CD14-positive monocyte (primary cell): ENCODE measurements at regions not wholly inside any gene's neighbourhood (a gene's known extent, or its start where the extent isn't known, plus 50 kb on each side); places are given as distances from the start of the nearest gene placed in this dataset.

Source experiments
- DNase-seq, 3 donors: peaks; one replicate each; pipeline ENCODE4 v3.0.0-alpha.2; 2011 to 2022
- H2AFZ ChIP-seq: 2 replicates; pipeline ENCODE4 v1.6.0; 2012; ENCODE audit warnings: mild to moderate bottlenecking, low read depth, low read length, inconsistent platforms; ENCODE audit not compliant: insufficient read depth, poor library complexity, severe bottlenecking
- H3K27ac ChIP-seq, 2 donors: 1 replicate in 1 of 2; 2 replicates in 1 of 2; pipeline ENCODE4 v1.5.1; 2012 to 2013; ENCODE audit warnings: low read length in 2 of 2, control low read depth in 1 of 2, inconsistent platforms in 1 of 2, low read depth in 1 of 2, mild to moderate bottlenecking in 1 of 2
- H3K27me3 ChIP-seq, 2 donors: one replicate each; pipeline versions ENCODE4 v1.6.0 to v1.6.1; 2011 to 2013; ENCODE audit warnings: low read length in 2 of 2; ENCODE audit not compliant: control insufficient read depth in 2 of 2, insufficient read depth in 2 of 2
- H3K36me3 ChIP-seq, 2 donors: replicated peaks in 1 of 2; 1 replicate in 1 of 2; 2 replicates in 1 of 2; pipeline versions ENCODE4 v1.5.1 to v1.6.1; 2012 to 2013; ENCODE audit warnings: low read length in 2 of 2, control low read depth in 1 of 2, inconsistent platforms in 1 of 2, mild to moderate bottlenecking in 1 of 2; ENCODE audit not compliant: insufficient read depth in 2 of 2, control insufficient read depth in 1 of 2
- H3K4me1 ChIP-seq, 2 donors: 1 replicate in 1 of 2; 2 replicates in 1 of 2; pipeline versions ENCODE4 v1.5.1 to v1.6.1; 2012 to 2013; ENCODE audit warnings: low read length in 2 of 2, control low read depth in 1 of 2, inconsistent platforms in 1 of 2, mild to moderate bottlenecking in 1 of 2, moderate library complexity in 1 of 2; ENCODE audit not compliant: insufficient read depth in 2 of 2, control insufficient read depth in 1 of 2
- H3K4me2 ChIP-seq: replicated peaks from 2 replicates; pipeline ENCODE3; 2012; ENCODE audit warnings: low read length, moderate library complexity, mild to moderate bottlenecking; ENCODE audit not compliant: poor library complexity, severe bottlenecking; ENCODE audit errors: extremely low read depth
- H3K4me3 ChIP-seq, 3 experiments: fragments of 200-600 bp in 1 of 3; sonication (generic) in 1 of 3; replicated peaks in 1 of 3; 1 replicate in 2 of 3; 2 replicates in 1 of 3; pipeline ENCODE4 v1.5.1; 2011 to 2013; ENCODE audit warnings: low read length in 3 of 3, mild to moderate bottlenecking in 3 of 3, control low read depth in 2 of 3, low read depth in 2 of 3, inconsistent platforms in 1 of 3, moderate library complexity in 1 of 3
- H3K79me2 ChIP-seq: 2 replicates; pipeline ENCODE4 v1.6.0; 2012; ENCODE audit warnings: mild to moderate bottlenecking, control low read depth, inconsistent platforms, low read length, moderate library complexity; ENCODE audit not compliant: insufficient read depth
- H3K9ac ChIP-seq: 2 replicates; pipeline ENCODE4 v1.6.0; 2017; ENCODE audit warnings: low read length, mild to moderate bottlenecking; ENCODE audit not compliant: insufficient read depth, poor library complexity, severe bottlenecking
- H3K9me3 ChIP-seq, 2 donors: replicated peaks in 1 of 2; 1 replicate in 1 of 2; 2 replicates in 1 of 2; pipeline versions ENCODE4 v1.5.1 to v1.6.1; 2012 to 2013; ENCODE audit warnings: low read length in 2 of 2, control low read depth in 1 of 2; ENCODE audit not compliant: control insufficient read depth in 1 of 2, insufficient read depth in 1 of 2
- H4K20me1 ChIP-seq: 2 replicates; pipeline ENCODE4 v1.6.0; 2012; ENCODE audit warnings: mild to moderate bottlenecking, low read length, control low read depth, moderate library complexity; ENCODE audit not compliant: insufficient read depth
- H3K27ac Mint-ChIP-seq, 7 donors: one replicate each; pipeline ENCODE4 v1.8.0; 2020; ENCODE audit warnings: mild to moderate bottlenecking in 7 of 7, mixed read lengths in 7 of 7, moderate library complexity in 6 of 7, inconsistent platforms in 2 of 7
- H3K27me3 Mint-ChIP-seq, 3 donors: one replicate each; pipeline ENCODE4 v1.8.0; 2021 to 2022; ENCODE audit warnings: low read depth in 3 of 3, mild to moderate bottlenecking in 3 of 3, mixed read lengths in 3 of 3, moderate library complexity in 3 of 3, inconsistent platforms in 1 of 3
- H3K36me3 Mint-ChIP-seq, 2 donors: one replicate each; pipeline ENCODE4 v1.8.0; 2020; ENCODE audit warnings: mixed read lengths in 2 of 2, inconsistent platforms in 1 of 2, mild to moderate bottlenecking in 1 of 2
- H3K4me1 Mint-ChIP-seq: one replicate; pipeline ENCODE4 v1.8.0; 2020; ENCODE audit warnings: mild to moderate bottlenecking, mixed read lengths
- H3K4me3 Mint-ChIP-seq, 2 donors: one replicate each; pipeline ENCODE4 v1.8.0; 2020; ENCODE audit warnings: mild to moderate bottlenecking in 2 of 2, mixed read lengths in 2 of 2, moderate library complexity in 1 of 2
- H3K9me3 Mint-ChIP-seq, 7 donors: one replicate each; pipeline ENCODE4 v1.8.0; 2020 to 2022; ENCODE audit warnings: mixed read lengths in 7 of 7, mild to moderate bottlenecking in 6 of 7, moderate library complexity in 6 of 7, inconsistent platforms in 2 of 7
- WGBS: methylation state at CpG from one replicate; pipeline ENCODE4 v1.1.5; 2013; ENCODE audit warnings: missing lambda C conversion rate; ENCODE audit not compliant: insufficient coverage; 5-methylcytosine and 5-hydroxymethylcytosine counted together
- intact Hi-C, 2 donors: fragments of 100-400 bp; cut with micrococcal nuclease; formaldehyde crosslinking; loops; one replicate each; pipeline versions ENCODE4 v1.15.0 to v1.15.1; 2023
- TF ChIP-seq, protein P1 (sequence below): fragments of 200-600 bp; IDR thresholded peaks from one replicate; pipeline ENCODE4 v1.8.0; 2022; ENCODE audit warnings: antibody characterized with exemption, mild to moderate bottlenecking

- Mint-ChIP-seq H3K36me3 (no peaks in the 10 kb centered on the region), H3K27me3 (peaks cover 0 to 1% (median 0%) of the 10 kb centered on the region in 3 donors), H3K27ac (no peak overlapping the region), H3K9me3 (peaks cover 2 to 22% (median 16%) of the 10 kb centered on the region in 7 donors), H3K4me3 (no peak overlapping the region), H3K4me1 (no peaks in the 10 kb centered on the region)
- Histone ChIP-seq H3K4me3 (no peak overlapping the region), H3K4me1 (no peaks in the 10 kb centered on the region), H3K4me2 (no peak overlapping the region), H3K9ac (no peak overlapping the region), H2AFZ (no peak overlapping the region), H3K36me3 (no peaks in the 10 kb centered on the region), H3K27ac (no peak overlapping the region), H3K79me2 (no peaks in the 10 kb centered on the region), H3K9me3 (peaks cover 17 to 24% of the 10 kb centered on the region in 2 donors), H4K20me1 (no peaks in the 10 kb centered on the region), H3K27me3 (no peaks in the 10 kb centered on the region)
- WGBS, result 79% methylated on average over 2 of the region's 4 CpGs
- no peak for DNase-seq
- TF ChIP-seq, protein P1, sequence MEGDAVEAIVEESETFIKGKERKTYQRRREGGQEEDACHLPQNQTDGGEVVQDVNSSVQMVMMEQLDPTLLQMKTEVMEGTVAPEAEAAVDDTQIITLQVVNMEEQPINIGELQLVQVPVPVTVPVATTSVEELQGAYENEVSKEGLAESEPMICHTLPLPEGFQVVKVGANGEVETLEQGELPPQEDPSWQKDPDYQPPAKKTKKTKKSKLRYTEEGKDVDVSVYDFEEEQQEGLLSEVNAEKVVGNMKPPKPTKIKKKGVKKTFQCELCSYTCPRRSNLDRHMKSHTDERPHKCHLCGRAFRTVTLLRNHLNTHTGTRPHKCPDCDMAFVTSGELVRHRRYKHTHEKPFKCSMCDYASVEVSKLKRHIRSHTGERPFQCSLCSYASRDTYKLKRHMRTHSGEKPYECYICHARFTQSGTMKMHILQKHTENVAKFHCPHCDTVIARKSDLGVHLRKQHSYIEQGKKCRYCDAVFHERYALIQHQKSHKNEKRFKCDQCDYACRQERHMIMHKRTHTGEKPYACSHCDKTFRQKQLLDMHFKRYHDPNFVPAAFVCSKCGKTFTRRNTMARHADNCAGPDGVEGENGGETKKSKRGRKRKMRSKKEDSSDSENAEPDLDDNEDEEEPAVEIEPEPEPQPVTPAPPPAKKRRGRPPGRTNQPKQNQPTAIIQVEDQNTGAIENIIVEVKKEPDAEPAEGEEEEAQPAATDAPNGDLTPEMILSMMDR, result no peak
- intact Hi-C loops, result loop anchor here in 1 of 2 donors (5.0 kb wide), 1 partner anchor 288 kb away; no protein-coding TSS in a partner anchor
Observed at GRCh38 chr5:93209476-93209875, 371.5 kb downstream of the NR2F1-AS1 start.

- no peaks in the 10 kb centered on the region for H4K20me1 ChIP-seq
- no peaks in the 10 kb centered on the region for H3K27me3 ChIP-seq
- peaks cover 24% of the 10 kb centered on the region in 2 donors for H3K9me3 ChIP-seq
- Mint-ChIP-seq H3K4me3 (no peak overlapping the region), H3K27me3 (peaks cover 0 to 1% (median 0%) of the 10 kb centered on the region in 3 donors), H3K9me3 (peaks cover 2 to 25% (median 19%) of the 10 kb centered on the region in 7 donors), H3K4me1 (no peaks in the 10 kb centered on the region), H3K36me3 (no peaks in the 10 kb centered on the region), H3K27ac (no peak overlapping the region)
- WGBS, result 100% methylated on average over 1 of the region's 2 CpGs
- H3K79me2 ChIP-seq, result no peaks in the 10 kb centered on the region
- H3K9ac ChIP-seq, result no peak overlapping the region
- H2AFZ ChIP-seq, result no peak overlapping the region
- H3K36me3 ChIP-seq, result no peaks in the 10 kb centered on the region
- no peak overlapping the region for H3K4me2 ChIP-seq
- H3K4me3 ChIP-seq, result no peak overlapping the region
- H3K27ac ChIP-seq, result no peak overlapping the region
- TF ChIP-seq, protein P1, result no peak
- intact Hi-C loops, result loop anchor here in 1 of 2 donors (5.0 kb wide), 1 partner anchor 289 kb away; no protein-coding TSS in a partner anchor
- DNase-seq, result no peak
- no peaks in the 10 kb centered on the region for H3K4me1 ChIP-seq
Observed at GRCh38 chr5:93208141-93208751, 372.8 kb downstream of the NR2F1-AS1 start.
